B cell (primary cell): ENCODE measurements at regions not wholly inside any gene's neighbourhood (a gene's known extent, or its start where the extent isn't known, plus 50 kb on each side); places are given as distances from the start of the nearest gene placed in this dataset.

Experiments
- ATAC-seq: fragments of 200-7000 bp; cut with Tn5 transposase; one replicate; pipeline ENCODE4 v1.10.0; 2021; ENCODE audit warnings: low read depth, mild to moderate bottlenecking, moderate number of reproducible peaks, moderate library complexity
- CTCF ChIA-PET: fragments of 350-600 bp; sonication (Branson Sonifier 250); formaldehyde crosslinking; loops from one replicate; lab custom pipeline; 2021; ENCODE audit warnings: antibody characterized with exemption, inconsistent platforms; lab: Charles Lee
- POLR2A ChIA-PET: fragments of 350-600 bp; sonication (Branson Sonifier 250); formaldehyde crosslinking; loops from one replicate; lab custom pipeline; 2021; ENCODE audit warnings: antibody characterized with exemption; lab: Charles Lee
- DNase-seq: peaks from one replicate; pipeline ENCODE4 v3.0.0; 2013
- H2AFZ ChIP-seq: 2 replicates; pipeline ENCODE4 v1.6.1; 2012; ENCODE audit warnings: mild to moderate bottlenecking, low read depth, low read length; ENCODE audit not compliant: insufficient read depth, poor library complexity, severe bottlenecking
- H3K27ac ChIP-seq, 2 donors: 1 replicate in 1 of 2; 2 replicates in 1 of 2; pipeline ENCODE4 v1.5.1; 2012 to 2013; ENCODE audit warnings: low read length in 2 of 2, mild to moderate bottlenecking in 2 of 2, moderate library complexity in 1 of 2
- H3K27me3 ChIP-seq, 4 experiments: fragments of 200-600 bp in 1 of 4; sonication (generic) in 1 of 4; replicated peaks in 1 of 4; 1 replicate in 2 of 4; 2 replicates in 2 of 4; pipeline versions ENCODE4 v1.6.1 to v1.7.0; 2013 to 2016; ENCODE audit warnings: low read length in 3 of 4, mild to moderate bottlenecking in 2 of 4, mixed read lengths in 1 of 4, moderate library complexity in 1 of 4; ENCODE audit not compliant: insufficient read depth in 4 of 4, control insufficient read depth in 3 of 4; ENCODE audit errors: control extremely low read depth in 1 of 4
- H3K36me3 ChIP-seq, 2 experiments: replicated peaks in 1 of 2; 1 replicate in 1 of 2; 2 replicates in 1 of 2; pipeline versions ENCODE4 v1.6.1 to v1.7.1; 2013; ENCODE audit warnings: low read length in 1 of 2; ENCODE audit not compliant: insufficient read depth in 2 of 2, control insufficient read depth in 1 of 2; ENCODE audit errors: control extremely low read depth in 1 of 2, extremely low read depth in 1 of 2
- H3K4me1 ChIP-seq, 2 donors: fragments of 200-600 bp in 1 of 2; sonication (generic) in 1 of 2; 1 replicate in 1 of 2; 2 replicates in 1 of 2; pipeline versions ENCODE4 v1.5.1 to v1.6.1; 2013 to 2017; ENCODE audit warnings: low read length in 2 of 2; ENCODE audit not compliant: control insufficient read depth in 2 of 2, insufficient read depth in 2 of 2
- H3K4me2 ChIP-seq: replicated peaks from 2 replicates; pipeline ENCODE3; 2012; ENCODE audit warnings: mild to moderate bottlenecking, low read depth, low read length; ENCODE audit not compliant: poor library complexity, severe bottlenecking
- H3K4me3 ChIP-seq, 5 experiments: fragments of 200-600 bp in 1 of 5; sonication (generic) in 1 of 5; 1 replicate in 3 of 5; 2 replicates in 2 of 5; pipeline versions ENCODE4 v1.5.1 to v1.7.0; 2011 to 2016; ENCODE audit warnings: low read length in 4 of 5, mild to moderate bottlenecking in 4 of 5, low read depth in 2 of 5, control low read depth in 1 of 5, moderate library complexity in 1 of 5; ENCODE audit not compliant: insufficient read depth in 1 of 5; ENCODE audit errors: control extremely low read depth in 1 of 5, extremely low read depth in 1 of 5
- H3K79me2 ChIP-seq: fragments of 200-600 bp; sonication (generic); one replicate; pipeline ENCODE4 v1.6.0; 2016; ENCODE audit warnings: low read length; ENCODE audit not compliant: control insufficient read depth, insufficient read depth
- H3K9ac ChIP-seq: fragments of 200-600 bp; sonication (generic); 2 replicates; pipeline ENCODE4 v1.6.1; 2017; ENCODE audit warnings: mild to moderate bottlenecking, low read length, moderate library complexity
- H3K9me3 ChIP-seq, 3 donors: one replicate each; pipeline versions ENCODE4 v1.6.1 to v1.7.1; 2013; ENCODE audit warnings: low read length in 2 of 3; ENCODE audit not compliant: control insufficient read depth in 2 of 3, insufficient read depth in 1 of 3; ENCODE audit errors: control extremely low read depth in 1 of 3
- H4K20me1 ChIP-seq: 2 replicates; pipeline ENCODE4 v1.6.0; 2012; ENCODE audit warnings: mild to moderate bottlenecking, low read length; ENCODE audit not compliant: insufficient read depth, control insufficient read depth, poor library complexity, severe bottlenecking
- H3K27ac Mint-ChIP-seq: one replicate; pipeline ENCODE4 v1.8.0; 2021; ENCODE audit warnings: mixed read lengths
- H3K27me3 Mint-ChIP-seq: one replicate; pipeline ENCODE4 v1.8.0; 2021; ENCODE audit warnings: mixed read lengths
- H3K4me1 Mint-ChIP-seq: one replicate; pipeline ENCODE4 v1.8.0; 2021; ENCODE audit warnings: mixed read lengths
- H3K4me3 Mint-ChIP-seq: one replicate; pipeline ENCODE4 v1.8.0; 2021; ENCODE audit warnings: mixed read lengths
- H3K9me3 Mint-ChIP-seq: one replicate; pipeline ENCODE4 v1.8.0; 2022; ENCODE audit warnings: mixed read lengths; ENCODE audit not compliant: insufficient read depth
- CTCF ChIP-seq: fragments of 200-600 bp; IDR thresholded peaks from one replicate; pipeline ENCODE4 v1.8.0; 2022; ENCODE audit warnings: antibody characterized with exemption, mild to moderate bottlenecking
- EZH2 ChIP-seq: IDR thresholded peaks from 2 replicates; pipeline ENCODE4 v1.6.1; 2012; ENCODE audit warnings: borderline replicate concordance, low read depth, mild to moderate bottlenecking, moderate library complexity, low read length; ENCODE audit not compliant: insufficient read depth, poor library complexity, severe bottlenecking
- whole genome bisulfite sequencing: methylation state at CpG from one replicate; pipeline ENCODE4 v1.1.5; 2013; ENCODE audit warnings: missing lambda C conversion rate; ENCODE audit not compliant: insufficient coverage; 5-methylcytosine and 5-hydroxymethylcytosine counted together
- intact Hi-C: fragments of 100-400 bp; cut with micrococcal nuclease; formaldehyde crosslinking; loops from one replicate; pipeline ENCODE4 v1.10.0; 2022

- POLR2A ChIA-PET: no interaction called here
- ATAC-seq (no peak), DNase-seq (no peak)
- Histone ChIP-seq H3K27ac (no peak overlapping the region), H3K4me3 (no peak overlapping the region), H3K4me2 (no peak overlapping the region), H2AFZ (no peak overlapping the region), H3K79me2 (no peaks in the 10 kb centered on the region), H3K36me3 (no peaks in the 10 kb centered on the region), H3K9ac (no peak overlapping the region), H3K27me3 (no peaks in the 10 kb centered on the region), H3K9me3 (no peaks in the 10 kb centered on the region), H3K4me1 (no peaks in the 10 kb centered on the region), H4K20me1 (no peaks in the 10 kb centered on the region)
- Mint-ChIP-seq H3K4me3 (no peak overlapping the region), H3K4me1 (no peaks in the 10 kb centered on the region), H3K27me3 (no peaks in the 10 kb centered on the region), H3K9me3 (no peaks in the 10 kb centered on the region), H3K27ac (no peak overlapping the region)
- CTCF ChIA-PET: no interaction called here
- WGBS: no CpG with 5 or more reads among the region's 4 CpGs
- TF ChIP-seq EZH2 (no peak), CTCF (no peak)
- intact Hi-C loops: no loop called here
Measured at GRCh38 chr1:101723415-101723814, 273.3 kb downstream of the OLFM3 start.

- H3K27me3 Mint-ChIP-seq: no peaks in the 10 kb centered on the region
Measured at GRCh38 chr1:101728029-101728428, 268.7 kb downstream of the OLFM3 start.

More at GRCh38 chr1:101728029-101728428, 268.7 kb downstream of the OLFM3 start:
- Mint-ChIP-seq H3K27ac (no peak overlapping the region), H3K4me1 (no peaks in the 10 kb centered on the region), H3K4me3 (no peak overlapping the region), H3K9me3 (no peaks in the 10 kb centered on the region)
- no peak for TF ChIP-seq CTCF
- no peak for TF ChIP-seq EZH2
- Histone ChIP-seq H3K4me2 (no peak overlapping the region), H3K4me1 (no peaks in the 10 kb centered on the region), H2AFZ (no peak overlapping the region), H3K36me3 (no peaks in the 10 kb centered on the region), H3K79me2 (no peaks in the 10 kb centered on the region), H4K20me1 (no peaks in the 10 kb centered on the region), H3K27ac (no peak overlapping the region), H3K4me3 (no peak overlapping the region), H3K9me3 (no peaks in the 10 kb centered on the region), H3K27me3 (no peaks in the 10 kb centered on the region), H3K9ac (no peak overlapping the region)
- ATAC-seq (no peak), DNase-seq (no peak)
- ChIA-PET CTCF (no interaction called here), POLR2A (no interaction called here)
- intact Hi-C loops: no loop called here
- WGBS: 73% methylated on average over 2 of the region's 5 CpGs
